BJ (cell line): ENCODE measurements at regions not wholly inside any gene's neighbourhood (a gene's known extent, or its start where the extent isn't known, plus 50 kb on each side); places are given as distances from the start of the nearest gene placed in this dataset.

Source experiments
- CTCF ChIA-PET: fragments of 350-600 bp; formaldehyde crosslinking; extraction: SDS; loops from one replicate; lab custom pipeline; 2021; ENCODE audit warnings: antibody characterized with exemption, inconsistent platforms; lab: Yijun Ruan, JAX
- POLR2A ChIA-PET: fragments of 300-600 bp; sonication (Branson Sonifier 250); formaldehyde crosslinking; extraction: SDS; loops from one replicate; lab custom pipeline; 2021; ENCODE audit warnings: antibody characterized with exemption; lab: Charles Lee
- DNase-seq: peaks from one replicate; pipeline ENCODE4 v3.0.0-alpha.2; 2011; ENCODE audit warnings: low read depth
- H3K27me3 ChIP-seq: 2 replicates; pipeline ENCODE4 v1.6.0; 2011; ENCODE audit warnings: low read length; ENCODE audit not compliant: control insufficient read depth, insufficient read depth
- H3K36me3 ChIP-seq: 2 replicates; pipeline ENCODE4 v1.5.1; 2011; ENCODE audit warnings: low read length; ENCODE audit not compliant: control insufficient read depth, insufficient read depth
- H3K4me3 ChIP-seq: 2 replicates; pipeline ENCODE4 v1.5.1; 2011; ENCODE audit warnings: low read depth, mild to moderate bottlenecking, control low read depth, low read length
- CTCF ChIP-seq: IDR thresholded peaks from 2 replicates; pipeline ENCODE4 v1.5.1; 2011; ENCODE audit warnings: low read depth, mild to moderate bottlenecking, control low read depth, inconsistent platforms, low read length, moderate library complexity; ENCODE audit not compliant: insufficient read depth

- DNase-seq = no peak
- no peak for TF ChIP-seq CTCF
- CTCF ChIA-PET = no interaction called here
- POLR2A ChIA-PET = no interaction called here
- Histone ChIP-seq H3K4me3 (no peak overlapping the region), H3K27me3 (no peaks in the 10 kb centered on the region), H3K36me3 (no peaks in the 10 kb centered on the region)
These were observed 126.6 kb upstream of the MIR17HG start for GRCh38 chr13:91220872-91221271.

- no peaks in the 10 kb centered on the region for H3K36me3 ChIP-seq
- no peaks in the 10 kb centered on the region for H3K27me3 ChIP-seq
- ChIA-PET POLR2A (no interaction called here), CTCF (interaction anchor here (0.7 kb wide), 1 partner anchor 41 kb away, joined by 5 read pairs; no protein-coding TSS in a partner anchor)
- H3K4me3 ChIP-seq = no peak overlapping the region
- TF ChIP-seq CTCF = no peak
- DNase-seq = no peak
These were observed 119.4 kb upstream of the MIR17HG start for GRCh38 chr13:91228108-91228507.

GRCh38 chr13:91228940-91229339, 118.5 kb upstream of the MIR17HG start:
- POLR2A ChIA-PET = no interaction called here
- Histone ChIP-seq H3K27me3 (no peaks in the 10 kb centered on the region), H3K36me3 (no peaks in the 10 kb centered on the region), H3K4me3 (no peak overlapping the region)
- no peak for TF ChIP-seq CTCF
- DNase-seq = no peak
- CTCF ChIA-PET = no interaction called here

- ChIA-PET CTCF (no interaction called here), POLR2A (no interaction called here)
- Histone ChIP-seq H3K27me3 (no peaks in the 10 kb centered on the region), H3K4me3 (no peak overlapping the region), H3K36me3 (no peaks in the 10 kb centered on the region)
- TF ChIP-seq CTCF = no peak
- DNase-seq = no peak
These were observed 114.8 kb upstream of the MIR17HG start for GRCh38 chr13:91232716-91233115.

- ChIA-PET CTCF (no interaction called here), POLR2A (no interaction called here)
- TF ChIP-seq CTCF = no peak
- no peaks in the 10 kb centered on the region for H3K27me3 ChIP-seq
- H3K4me3 ChIP-seq = no peak overlapping the region
- H3K36me3 ChIP-seq = no peaks in the 10 kb centered on the region
- no peak for DNase-seq
These were observed 114.2 kb upstream of the MIR17HG start for GRCh38 chr13:91233291-91233690.
